ENCODE measurements at regions not wholly inside any gene's neighbourhood (a gene's known extent, or its start where the extent isn't known, plus 50 kb on each side); places are given as distances from the start of the nearest gene placed in this dataset.

- TF ChIP-seq CTCF (IDR thresholded peaks at IDR 0.05; ENCODE audit: extremely low read depth in 1 of 2, insufficient read depth in 1 of 2, low read depth in 1 of 2, low read length in 2 of 2) (no peak), MAX (IDR thresholded peaks at IDR 0.05; ENCODE audit: insufficient read depth, insufficient read length) (no peak), POLR2A (IDR thresholded peaks at IDR 0.05; ENCODE audit: low read depth, low read length) (no peak), GATA2 (IDR thresholded peaks at IDR 0.05; ENCODE audit: insufficient read depth, insufficient read length, low read depth, low read length) (no peak), MYC (IDR thresholded peaks at IDR 0.05; ENCODE audit: low read depth, low read length) (no peak), EZH2 (IDR thresholded peaks at IDR 0.05; ENCODE audit: borderline replicate concordance, low read depth, low read length, severe bottlenecking) (no peak), POLR2AphosphoS5 (IDR thresholded peaks at IDR 0.05; ENCODE audit: insufficient read depth, low read depth, low read length) (no peak), JUN (IDR thresholded peaks at IDR 0.05; ENCODE audit: borderline replicate concordance, insufficient read depth, insufficient read length, low read depth) (no peak), FOS (IDR thresholded peaks at IDR 0.05; ENCODE audit: borderline replicate concordance, insufficient read depth, low read length) (no peak)
Measured at GRCh38 chr22:34214372-34214771, 294.1 kb upstream of the LARGE1 start.

Measured in endothelial cell of umbilical vein (primary cell).